Natural killer cell (primary cell): ENCODE measurements at regions not wholly inside any gene's neighbourhood (a gene's known extent, or its start where the extent isn't known, plus 50 kb on each side); places are given as distances from the start of the nearest gene placed in this dataset.

Source experiments
- ATAC-seq, 3 donors: fragments of 150-1000 bp in 2 of 3; fragments of 200-7000 bp in 1 of 3; cut with Tn5 transposase; 1 replicate in 1 of 3; 2 replicates in 2 of 3; pipeline ENCODE4 v1.10.0; 2021; ENCODE audit warnings: mild to moderate bottlenecking in 2 of 3, moderate library complexity in 2 of 3
- DNase-seq, 2 donors: peaks; one replicate each; pipeline versions ENCODE4 v3.0.0 to v3.0.0-alpha.2; 2013 to 2021; ENCODE audit warnings: mixed read lengths in 1 of 2
- H3K27ac ChIP-seq: one replicate; pipeline ENCODE4 v1.5.1; 2013; ENCODE audit warnings: mild to moderate bottlenecking, low read length
- H3K27me3 ChIP-seq: one replicate; pipeline ENCODE4 v1.6.1; 2013; ENCODE audit warnings: low read length; ENCODE audit not compliant: control insufficient read depth, insufficient read depth
- H3K36me3 ChIP-seq: one replicate; pipeline ENCODE4 v1.6.1; 2013; ENCODE audit warnings: low read length; ENCODE audit not compliant: control insufficient read depth, insufficient read depth
- H3K4me1 ChIP-seq: one replicate; pipeline ENCODE4 v1.6.1; 2013; ENCODE audit warnings: low read length; ENCODE audit not compliant: control insufficient read depth, insufficient read depth
- H3K4me3 ChIP-seq: one replicate; pipeline ENCODE4 v1.5.1; 2013; ENCODE audit warnings: low read length
- H3K9me3 ChIP-seq: one replicate; pipeline ENCODE4 v1.6.1; 2013; ENCODE audit warnings: low read length; ENCODE audit not compliant: control insufficient read depth, insufficient read depth
- H3K27ac Mint-ChIP-seq, 2 donors: one replicate each; pipeline ENCODE4 v1.8.0; 2022; ENCODE audit warnings: mild to moderate bottlenecking in 2 of 2, mixed read lengths in 2 of 2, moderate library complexity in 1 of 2
- H3K27me3 Mint-ChIP-seq, 2 donors: one replicate each; pipeline ENCODE4 v1.8.0; 2022; ENCODE audit warnings: low read depth in 2 of 2, mixed read lengths in 2 of 2
- H3K36me3 Mint-ChIP-seq: one replicate; pipeline ENCODE4 v1.8.0; 2022; ENCODE audit warnings: mixed read lengths
- H3K4me1 Mint-ChIP-seq, 2 donors: one replicate each; pipeline ENCODE4 v1.8.0; 2022; ENCODE audit warnings: mixed read lengths in 2 of 2
- H3K4me3 Mint-ChIP-seq: one replicate; pipeline ENCODE4 v1.8.0; 2022; ENCODE audit warnings: mild to moderate bottlenecking, moderate library complexity, mixed read lengths
- H3K9me3 Mint-ChIP-seq, 2 donors: one replicate each; pipeline ENCODE4 v1.8.0; 2022; ENCODE audit warnings: mixed read lengths in 2 of 2
- CTCF ChIP-seq: fragments of 200-600 bp; IDR thresholded peaks from one replicate; pipeline ENCODE4 v1.8.0; 2022; ENCODE audit warnings: antibody characterized with exemption
- WGBS: methylation state at CpG from one replicate; pipeline ENCODE4 v1.1.7; 2013; ENCODE audit warnings: missing lambda C conversion rate; ENCODE audit not compliant: insufficient coverage; 5-methylcytosine and 5-hydroxymethylcytosine counted together
- intact Hi-C: fragments of 100-400 bp; cut with micrococcal nuclease; formaldehyde crosslinking; loops from one replicate; pipeline ENCODE4 v1.14.2; 2022

- Mint-ChIP-seq H3K4me1 (no peaks in the 10 kb centered on the region), H3K36me3 (no peaks in the 10 kb centered on the region), H3K27ac (no peak overlapping the region), H3K27me3 (no peaks in the 10 kb centered on the region), H3K4me3 (no peak overlapping the region), H3K9me3 (peaks cover 11 to 23% of the 10 kb centered on the region in 2 donors)
- H3K27me3 ChIP-seq = no peaks in the 10 kb centered on the region
- 88% methylated on average over 1 of the region's 1 CpG for WGBS
- no peak for TF ChIP-seq CTCF
- no peak for DNase-seq
- H3K9me3 ChIP-seq = no peaks in the 10 kb centered on the region
- no peak overlapping the region for H3K4me3 ChIP-seq
- no peaks in the 10 kb centered on the region for H3K4me1 ChIP-seq
- no peaks in the 10 kb centered on the region for H3K36me3 ChIP-seq
- intact Hi-C loops = no loop called here
- H3K27ac ChIP-seq = no peak overlapping the region
- ATAC-seq = no peak
These were observed 873.2 kb downstream of the METTL15 start for GRCh38 chr11:28981381-28981780.

GRCh38 chr11:28976801-28977145, 868.6 kb downstream of the METTL15 start:
- peaks cover 10 to 26% of the 10 kb centered on the region in 2 donors for H3K9me3 Mint-ChIP-seq
- H3K27me3 Mint-ChIP-seq = no peaks in the 10 kb centered on the region
- no peak overlapping the region for H3K4me3 ChIP-seq
- no peak overlapping the region for H3K27ac Mint-ChIP-seq
- DNase-seq (no peak), ATAC-seq (no peak)
- H3K9me3 ChIP-seq = no peaks in the 10 kb centered on the region
- 95% methylated on average over 3 of the region's 4 CpGs for WGBS
- TF ChIP-seq CTCF = no peak
- H3K36me3 ChIP-seq = no peaks in the 10 kb centered on the region
- no peak overlapping the region for H3K4me3 Mint-ChIP-seq
- H3K4me1 ChIP-seq = no peaks in the 10 kb centered on the region
- intact Hi-C loops = no loop called here
- no peak overlapping the region for H3K27ac ChIP-seq
- H3K4me1 Mint-ChIP-seq = no peaks in the 10 kb centered on the region
- H3K36me3 Mint-ChIP-seq = no peaks in the 10 kb centered on the region
- H3K27me3 ChIP-seq = no peaks in the 10 kb centered on the region

GRCh38 chr11:28976012-28976800, 868.0 kb downstream of the METTL15 start:
- H3K27me3 Mint-ChIP-seq = no peaks in the 10 kb centered on the region
- TF ChIP-seq CTCF = no peak

GRCh38 chr11:28969832-28970231, 861.6 kb downstream of the METTL15 start:
- H3K4me3 ChIP-seq = no peak overlapping the region
- H3K27me3 ChIP-seq = no peaks in the 10 kb centered on the region
- Mint-ChIP-seq H3K9me3 (peaks cover 7 to 13% of the 10 kb centered on the region in 2 donors), H3K27ac (no peak overlapping the region), H3K27me3 (no peaks in the 10 kb centered on the region), H3K4me3 (no peak overlapping the region), H3K4me1 (no peaks in the 10 kb centered on the region), H3K36me3 (no peaks in the 10 kb centered on the region)
- TF ChIP-seq CTCF = no peak
- intact Hi-C loops = no loop called here
- no peak for ATAC-seq
- H3K36me3 ChIP-seq = no peaks in the 10 kb centered on the region
- no peaks in the 10 kb centered on the region for H3K4me1 ChIP-seq
- no peak for DNase-seq
- H3K27ac ChIP-seq = no peak overlapping the region
- H3K9me3 ChIP-seq = no peaks in the 10 kb centered on the region

More at GRCh38 chr11:28976012-28976800, 868.0 kb downstream of the METTL15 start:
- Mint-ChIP-seq H3K27ac (no peak overlapping the region), H3K4me3 (no peak overlapping the region), H3K4me1 (no peaks in the 10 kb centered on the region), H3K36me3 (no peaks in the 10 kb centered on the region), H3K9me3 (peaks cover 5 to 21% of the 10 kb centered on the region in 2 donors)
- Histone ChIP-seq H3K9me3 (no peaks in the 10 kb centered on the region), H3K27ac (no peak overlapping the region), H3K27me3 (no peaks in the 10 kb centered on the region), H3K36me3 (no peaks in the 10 kb centered on the region), H3K4me3 (no peak overlapping the region), H3K4me1 (no peaks in the 10 kb centered on the region)
- 91% methylated on average over 10 of the region's 10 CpGs for WGBS
- ATAC-seq = no peak
- DNase-seq = no peak
- intact Hi-C loops = no loop called here
